ENCODE measurements at regions not wholly inside any gene's neighbourhood (a gene's known extent, or its start where the extent isn't known, plus 50 kb on each side); places are given as distances from the start of the nearest gene placed in this dataset.
"Not testable (repeated sequence)": the region's sequence is repeated elsewhere in the genome, so short reads cannot be mapped to it uniquely, and the experiment has no call there.

DNA sequence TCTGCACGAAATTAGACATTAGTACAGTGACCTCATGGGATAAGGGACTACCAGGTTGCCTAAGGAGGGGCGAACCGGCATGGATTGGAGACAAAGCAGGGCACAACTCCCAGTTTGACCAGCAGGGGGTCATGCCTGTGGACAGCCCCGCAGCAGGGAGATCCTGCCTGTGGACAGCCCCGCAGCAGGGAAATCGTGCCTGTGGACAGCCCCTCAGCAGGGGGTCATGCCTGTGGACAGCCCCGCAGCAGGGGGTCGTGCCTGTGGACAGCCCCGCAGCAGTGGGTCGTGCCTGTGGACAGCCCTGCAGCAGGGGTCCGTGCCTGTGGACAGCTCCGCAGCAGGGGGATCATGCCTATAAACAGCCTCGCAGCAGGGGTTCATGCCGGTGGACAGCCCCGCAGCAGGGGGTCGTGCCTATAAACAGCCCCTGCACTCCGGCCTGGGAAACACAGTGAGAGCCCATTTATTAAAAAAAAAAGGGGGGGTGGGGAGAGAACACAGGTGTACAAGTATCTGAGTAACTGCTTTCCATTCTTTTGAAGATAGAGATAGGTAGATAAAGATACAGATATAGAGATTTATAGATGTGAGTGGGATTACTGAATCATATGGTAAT lies 176.5 kb downstream of the FOXD4L6 start:
- TF ChIP-seq, protein P1, sequence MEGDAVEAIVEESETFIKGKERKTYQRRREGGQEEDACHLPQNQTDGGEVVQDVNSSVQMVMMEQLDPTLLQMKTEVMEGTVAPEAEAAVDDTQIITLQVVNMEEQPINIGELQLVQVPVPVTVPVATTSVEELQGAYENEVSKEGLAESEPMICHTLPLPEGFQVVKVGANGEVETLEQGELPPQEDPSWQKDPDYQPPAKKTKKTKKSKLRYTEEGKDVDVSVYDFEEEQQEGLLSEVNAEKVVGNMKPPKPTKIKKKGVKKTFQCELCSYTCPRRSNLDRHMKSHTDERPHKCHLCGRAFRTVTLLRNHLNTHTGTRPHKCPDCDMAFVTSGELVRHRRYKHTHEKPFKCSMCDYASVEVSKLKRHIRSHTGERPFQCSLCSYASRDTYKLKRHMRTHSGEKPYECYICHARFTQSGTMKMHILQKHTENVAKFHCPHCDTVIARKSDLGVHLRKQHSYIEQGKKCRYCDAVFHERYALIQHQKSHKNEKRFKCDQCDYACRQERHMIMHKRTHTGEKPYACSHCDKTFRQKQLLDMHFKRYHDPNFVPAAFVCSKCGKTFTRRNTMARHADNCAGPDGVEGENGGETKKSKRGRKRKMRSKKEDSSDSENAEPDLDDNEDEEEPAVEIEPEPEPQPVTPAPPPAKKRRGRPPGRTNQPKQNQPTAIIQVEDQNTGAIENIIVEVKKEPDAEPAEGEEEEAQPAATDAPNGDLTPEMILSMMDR (conservative IDR thresholded peaks at IDR 0.05; ENCODE audit: low read depth in 2 of 2), result peak in 1 of 2 experiments; percentile 39; a peak in 2 of 4 replicates
- not testable (repeated sequence) for TF ChIP-seq EZH2phosphoT487 (IDR thresholded peaks at IDR 0.05; ENCODE audit: unreplicated experiment); CREB1 (CRISPR knock-in tag; IDR thresholded peaks at IDR 0.05; ENCODE audit: low read depth); EZH2 (IDR thresholded peaks at IDR 0.05; ENCODE audit: low read depth, unreplicated experiment); POLR2AphosphoS5 (IDR thresholded peaks at IDR 0.05; ENCODE audit: low read depth); JUNB (IDR thresholded peaks at IDR 0.05; ENCODE audit: unreplicated experiment); NANOG (IDR thresholded peaks at IDR 0.05; ENCODE audit: borderline replicate concordance); STAT1 (IDR thresholded peaks at IDR 0.05; ENCODE audit: unreplicated experiment); ZNF331 (CRISPR knock-in tag; IDR thresholded peaks at IDR 0.05; ENCODE audit: low read depth)
- TF ChIP-seq, protein P2, sequence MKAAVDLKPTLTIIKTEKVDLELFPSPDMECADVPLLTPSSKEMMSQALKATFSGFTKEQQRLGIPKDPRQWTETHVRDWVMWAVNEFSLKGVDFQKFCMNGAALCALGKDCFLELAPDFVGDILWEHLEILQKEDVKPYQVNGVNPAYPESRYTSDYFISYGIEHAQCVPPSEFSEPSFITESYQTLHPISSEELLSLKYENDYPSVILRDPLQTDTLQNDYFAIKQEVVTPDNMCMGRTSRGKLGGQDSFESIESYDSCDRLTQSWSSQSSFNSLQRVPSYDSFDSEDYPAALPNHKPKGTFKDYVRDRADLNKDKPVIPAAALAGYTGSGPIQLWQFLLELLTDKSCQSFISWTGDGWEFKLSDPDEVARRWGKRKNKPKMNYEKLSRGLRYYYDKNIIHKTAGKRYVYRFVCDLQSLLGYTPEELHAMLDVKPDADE (IDR thresholded peaks at IDR 0.05), result not testable (repeated sequence)
- TF ChIP-seq, protein P3, sequence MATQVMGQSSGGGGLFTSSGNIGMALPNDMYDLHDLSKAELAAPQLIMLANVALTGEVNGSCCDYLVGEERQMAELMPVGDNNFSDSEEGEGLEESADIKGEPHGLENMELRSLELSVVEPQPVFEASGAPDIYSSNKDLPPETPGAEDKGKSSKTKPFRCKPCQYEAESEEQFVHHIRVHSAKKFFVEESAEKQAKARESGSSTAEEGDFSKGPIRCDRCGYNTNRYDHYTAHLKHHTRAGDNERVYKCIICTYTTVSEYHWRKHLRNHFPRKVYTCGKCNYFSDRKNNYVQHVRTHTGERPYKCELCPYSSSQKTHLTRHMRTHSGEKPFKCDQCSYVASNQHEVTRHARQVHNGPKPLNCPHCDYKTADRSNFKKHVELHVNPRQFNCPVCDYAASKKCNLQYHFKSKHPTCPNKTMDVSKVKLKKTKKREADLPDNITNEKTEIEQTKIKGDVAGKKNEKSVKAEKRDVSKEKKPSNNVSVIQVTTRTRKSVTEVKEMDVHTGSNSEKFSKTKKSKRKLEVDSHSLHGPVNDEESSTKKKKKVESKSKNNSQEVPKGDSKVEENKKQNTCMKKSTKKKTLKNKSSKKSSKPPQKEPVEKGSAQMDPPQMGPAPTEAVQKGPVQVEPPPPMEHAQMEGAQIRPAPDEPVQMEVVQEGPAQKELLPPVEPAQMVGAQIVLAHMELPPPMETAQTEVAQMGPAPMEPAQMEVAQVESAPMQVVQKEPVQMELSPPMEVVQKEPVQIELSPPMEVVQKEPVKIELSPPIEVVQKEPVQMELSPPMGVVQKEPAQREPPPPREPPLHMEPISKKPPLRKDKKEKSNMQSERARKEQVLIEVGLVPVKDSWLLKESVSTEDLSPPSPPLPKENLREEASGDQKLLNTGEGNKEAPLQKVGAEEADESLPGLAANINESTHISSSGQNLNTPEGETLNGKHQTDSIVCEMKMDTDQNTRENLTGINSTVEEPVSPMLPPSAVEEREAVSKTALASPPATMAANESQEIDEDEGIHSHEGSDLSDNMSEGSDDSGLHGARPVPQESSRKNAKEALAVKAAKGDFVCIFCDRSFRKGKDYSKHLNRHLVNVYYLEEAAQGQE (IDR thresholded peaks at IDR 0.05; ENCODE audit: unreplicated experiment), result not testable (repeated sequence)
- TF ChIP-seq, protein P4, sequence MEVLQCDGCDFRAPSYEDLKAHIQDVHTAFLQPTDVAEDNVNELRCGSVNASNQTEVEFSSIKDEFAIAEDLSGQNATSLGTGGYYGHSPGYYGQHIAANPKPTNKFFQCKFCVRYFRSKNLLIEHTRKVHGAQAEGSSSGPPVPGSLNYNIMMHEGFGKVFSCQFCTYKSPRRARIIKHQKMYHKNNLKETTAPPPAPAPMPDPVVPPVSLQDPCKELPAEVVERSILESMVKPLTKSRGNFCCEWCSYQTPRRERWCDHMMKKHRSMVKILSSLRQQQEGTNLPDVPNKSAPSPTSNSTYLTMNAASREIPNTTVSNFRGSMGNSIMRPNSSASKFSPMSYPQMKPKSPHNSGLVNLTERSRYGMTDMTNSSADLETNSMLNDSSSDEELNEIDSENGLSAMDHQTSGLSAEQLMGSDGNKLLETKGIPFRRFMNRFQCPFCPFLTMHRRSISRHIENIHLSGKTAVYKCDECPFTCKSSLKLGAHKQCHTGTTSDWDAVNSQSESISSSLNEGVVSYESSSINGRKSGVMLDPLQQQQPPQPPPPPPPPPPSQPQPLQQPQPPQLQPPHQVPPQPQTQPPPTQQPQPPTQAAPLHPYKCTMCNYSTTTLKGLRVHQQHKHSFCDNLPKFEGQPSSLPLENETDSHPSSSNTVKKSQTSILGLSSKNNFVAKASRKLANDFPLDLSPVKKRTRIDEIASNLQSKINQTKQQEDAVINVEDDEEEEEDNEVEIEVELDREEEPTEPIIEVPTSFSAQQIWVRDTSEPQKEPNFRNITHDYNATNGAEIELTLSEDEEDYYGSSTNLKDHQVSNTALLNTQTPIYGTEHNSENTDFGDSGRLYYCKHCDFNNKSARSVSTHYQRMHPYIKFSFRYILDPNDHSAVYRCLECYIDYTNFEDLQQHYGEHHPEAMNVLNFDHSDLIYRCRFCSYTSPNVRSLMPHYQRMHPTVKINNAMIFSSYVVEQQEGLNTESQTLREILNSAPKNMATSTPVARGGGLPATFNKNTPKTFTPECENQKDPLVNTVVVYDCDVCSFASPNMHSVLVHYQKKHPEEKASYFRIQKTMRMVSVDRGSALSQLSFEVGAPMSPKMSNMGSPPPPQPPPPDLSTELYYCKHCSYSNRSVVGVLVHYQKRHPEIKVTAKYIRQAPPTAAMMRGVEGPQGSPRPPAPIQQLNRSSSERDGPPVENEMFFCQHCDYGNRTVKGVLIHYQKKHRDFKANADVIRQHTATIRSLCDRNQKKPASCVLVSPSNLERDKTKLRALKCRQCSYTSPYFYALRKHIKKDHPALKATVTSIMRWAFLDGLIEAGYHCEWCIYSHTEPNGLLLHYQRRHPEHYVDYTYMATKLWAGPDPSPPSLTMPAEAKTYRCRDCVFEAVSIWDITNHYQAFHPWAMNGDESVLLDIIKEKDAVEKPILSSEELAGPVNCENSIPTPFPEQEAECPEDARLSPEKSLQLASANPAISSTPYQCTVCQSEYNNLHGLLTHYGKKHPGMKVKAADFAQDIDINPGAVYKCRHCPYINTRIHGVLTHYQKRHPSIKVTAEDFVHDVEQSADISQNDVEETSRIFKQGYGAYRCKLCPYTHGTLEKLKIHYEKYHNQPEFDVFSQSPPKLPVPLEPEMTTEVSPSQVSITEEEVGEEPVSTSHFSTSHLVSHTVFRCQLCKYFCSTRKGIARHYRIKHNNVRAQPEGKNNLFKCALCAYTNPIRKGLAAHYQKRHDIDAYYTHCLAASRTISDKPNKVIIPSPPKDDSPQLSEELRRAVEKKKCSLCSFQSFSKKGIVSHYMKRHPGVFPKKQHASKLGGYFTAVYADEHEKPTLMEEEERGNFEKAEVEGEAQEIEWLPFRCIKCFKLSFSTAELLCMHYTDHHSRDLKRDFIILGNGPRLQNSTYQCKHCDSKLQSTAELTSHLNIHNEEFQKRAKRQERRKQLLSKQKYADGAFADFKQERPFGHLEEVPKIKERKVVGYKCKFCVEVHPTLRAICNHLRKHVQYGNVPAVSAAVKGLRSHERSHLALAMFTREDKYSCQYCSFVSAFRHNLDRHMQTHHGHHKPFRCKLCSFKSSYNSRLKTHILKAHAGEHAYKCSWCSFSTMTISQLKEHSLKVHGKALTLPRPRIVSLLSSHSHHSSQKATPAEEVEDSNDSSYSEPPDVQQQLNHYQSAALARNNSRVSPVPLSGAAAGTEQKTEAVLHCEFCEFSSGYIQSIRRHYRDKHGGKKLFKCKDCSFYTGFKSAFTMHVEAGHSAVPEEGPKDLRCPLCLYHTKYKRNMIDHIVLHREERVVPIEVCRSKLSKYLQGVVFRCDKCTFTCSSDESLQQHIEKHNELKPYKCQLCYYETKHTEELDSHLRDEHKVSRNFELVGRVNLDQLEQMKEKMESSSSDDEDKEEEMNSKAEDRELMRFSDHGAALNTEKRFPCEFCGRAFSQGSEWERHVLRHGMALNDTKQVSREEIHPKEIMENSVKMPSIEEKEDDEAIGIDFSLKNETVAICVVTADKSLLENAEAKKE (CRISPR knock-in tag; IDR thresholded peaks at IDR 0.05), result not testable (repeated sequence)
